Upper lobe of left lung (tissue), 6 donors: ENCODE measurements at regions not wholly inside any gene's neighbourhood (a gene's known extent, or its start where the extent isn't known, plus 50 kb on each side); places are given as distances from the start of the nearest gene placed in this dataset.

Source experiments
- ATAC-seq, 2 donors: fragments of 200-7000 bp; cut with Tn5 transposase; one replicate each; pipeline ENCODE4 v1.9.1; 2022; ENCODE audit warnings: mild to moderate bottlenecking in 2 of 2, moderate library complexity in 2 of 2; ENCODE audit not compliant: low FRiP score in 2 of 2
- DNase-seq, 2 donors: peaks; one replicate each; pipeline ENCODE4 v3.0.0-alpha.2; 2019 to 2020
- H3K27ac ChIP-seq, 4 donors: fragments of 200-600 bp; sonication (generic); one replicate each; pipeline ENCODE4 v1.5.1; 2016 to 2019
- H3K27me3 ChIP-seq, 4 donors: fragments of 200-600 bp; sonication (generic); one replicate each; pipeline ENCODE4 v1.5.1; 2017 to 2019
- H3K36me3 ChIP-seq, 4 donors: fragments of 200-600 bp; sonication (generic); one replicate each; pipeline ENCODE4 v1.5.1; 2016 to 2019
- H3K4me1 ChIP-seq, 4 donors: fragments of 200-600 bp; sonication (generic); one replicate each; pipeline ENCODE4 v1.5.1; 2018 to 2019
- H3K4me3 ChIP-seq, 4 donors: fragments of 200-600 bp; sonication (generic); one replicate each; pipeline ENCODE4 v1.5.1; 2017 to 2019; ENCODE audit warnings: mild to moderate bottlenecking in 2 of 4, moderate library complexity in 1 of 4
- H3K9me3 ChIP-seq, 4 donors: fragments of 200-600 bp; sonication (generic); one replicate each; pipeline ENCODE4 v1.5.1; 2018 to 2019
- CTCF ChIP-seq, 6 experiments: fragments of 450-650 bp in 4 of 6; fragments of 200-600 bp in 2 of 6; sonication (generic) in 2 of 6; IDR thresholded peaks; one replicate each; pipeline ENCODE4 v1.5.1; 2016 to 2019; ENCODE audit warnings: antibody characterized with exemption in 6 of 6
- EP300 ChIP-seq, 4 donors: sonication (generic); formaldehyde crosslinking; IDR thresholded peaks; one replicate each; pipeline ENCODE4 v1.5.1; 2017; ENCODE audit warnings: antibody characterized with exemption in 4 of 4, control low read depth in 2 of 4
- POLR2A ChIP-seq, 4 donors: fragments of 450-650 bp; IDR thresholded peaks; one replicate each; pipeline ENCODE4 v1.5.1; 2016 to 2017; ENCODE audit warnings: antibody characterized with exemption in 4 of 4, mild to moderate bottlenecking in 2 of 4
- POLR2AphosphoS5 ChIP-seq, 2 donors: sonication (generic); formaldehyde crosslinking; IDR thresholded peaks; one replicate each; pipeline ENCODE4 v1.5.1; 2017; ENCODE audit warnings: antibody characterized with exemption in 2 of 2
- WGBS, 2 donors: methylation state at CpG; one replicate each; pipeline ENCODE4 v1.1.5; 2017 to 2018; 5-methylcytosine and 5-hydroxymethylcytosine counted together
- donor health status: DM: no; HTN: no; CAD: no; lungs with moderate emphysema.
- donor health status: DM: no; HTN: yes; CAD: no; lungs with severe emphysema.

DNA sequence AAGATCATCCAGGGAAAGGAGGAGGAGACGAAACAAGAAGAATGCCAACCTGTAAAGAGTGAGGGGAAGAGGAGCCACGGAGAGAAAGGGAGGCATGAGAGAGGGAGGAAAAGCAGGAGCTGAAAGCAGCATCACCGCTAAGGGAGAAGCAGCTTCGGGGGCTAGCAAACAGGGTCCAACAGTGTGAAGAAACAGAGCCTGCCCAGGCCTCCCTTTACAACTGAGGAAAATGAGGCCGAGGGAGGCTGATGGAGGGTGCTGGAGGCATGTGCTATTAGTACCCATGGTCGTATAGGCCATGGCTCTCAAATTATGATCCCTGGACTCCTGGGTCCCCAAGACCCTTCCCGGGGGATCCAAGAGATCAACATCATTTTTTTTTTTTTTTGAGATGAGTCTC lies 50.4 kb upstream of the ASPRV1 start:
- ATAC-seq (no peak), DNase-seq (peak in 1 of 2 donors; percentile 18)
- Histone ChIP-seq H3K27me3 (no peaks in the 10 kb centered on the region), H3K36me3 (no peaks in the 10 kb centered on the region), H3K4me3 (no peak overlapping the region), H3K4me1 (peaks cover 0 to 8% (median 0%) of the 10 kb centered on the region in 4 donors), H3K9me3 (no peaks in the 10 kb centered on the region), H3K27ac (no peak overlapping the region)
- 89 to 96% methylated on average over 7 of the region's 7 CpGs for WGBS, 2 donors
- TF ChIP-seq EP300 (IDR thresholded peaks at IDR 0.05) (no peak), POLR2A (IDR thresholded peaks at IDR 0.05) (no peak), CTCF (IDR thresholded peaks at IDR 0.05) (no peak), POLR2AphosphoS5 (IDR thresholded peaks at IDR 0.05) (no peak)

GRCh38 chr2:70011335-70011734 lies 49.9 kb upstream of the ASPRV1 start:
- WGBS, 2 donors, result 79 to 88% methylated on average over 4 of the region's 4 CpGs
- H3K27me3 ChIP-seq, result no peaks in the 10 kb centered on the region
- ATAC-seq, result no peak
- H3K4me3 ChIP-seq, result no peak overlapping the region
- H3K9me3 ChIP-seq, result no peaks in the 10 kb centered on the region
- H3K4me1 ChIP-seq, result peaks cover 0 to 8% (median 0%) of the 10 kb centered on the region in 4 donors
- H3K36me3 ChIP-seq, result no peaks in the 10 kb centered on the region
- peak in 1 of 2 donors; percentile 9 for DNase-seq
- no peak for TF ChIP-seq POLR2AphosphoS5 (IDR thresholded peaks at IDR 0.05)
- no peak for TF ChIP-seq POLR2A (IDR thresholded peaks at IDR 0.05)
- TF ChIP-seq CTCF (IDR thresholded peaks at IDR 0.05), result no peak
- no peak for TF ChIP-seq EP300 (IDR thresholded peaks at IDR 0.05)
- no peak overlapping the region for H3K27ac ChIP-seq
